DMS53 treated with DMSO at 0.1 percent for 48 hours (cell line): ENCODE measurements at regions not wholly inside any gene's neighbourhood (a gene's known extent, or its start where the extent isn't known, plus 50 kb on each side); places are given as distances from the start of the nearest gene placed in this dataset.
"Not testable (repeated sequence)": the region's sequence is repeated elsewhere in the genome, so short reads cannot be mapped to it uniquely, and the experiment has no call there.

Experiments
- DNase-seq: peaks from one replicate; lab custom pipeline; 2025; ENCODE audit not compliant: unreplicated experiment; lab: John Stamatoyannopoulos, UW

- no peak for DNase-seq
Measured at GRCh38 chrX:104391906-104392305, 137.2 kb upstream of the ESX1 start.

GRCh38 chrX:104376937-104377336, 122.2 kb upstream of the ESX1 start:
- no peak for DNase-seq

- DNase-seq, result no peak
Measured at GRCh38 chrX:104372547-104372946, 117.8 kb upstream of the ESX1 start.

- peak; percentile 36 for DNase-seq
Measured at GRCh38 chrX:104370089-104370488, 115.4 kb upstream of the ESX1 start.

GRCh38 chrX:104360774-104361173, 106.0 kb upstream of the ESX1 start:
- DNase-seq, result not testable (repeated sequence)

GRCh38 chrX:104359124-104359523, 104.4 kb upstream of the ESX1 start:
- no peak for DNase-seq

- no peak for DNase-seq
Measured at GRCh38 chrX:104351173-104351769, 96.5 kb upstream of the ESX1 start.

- no peak for DNase-seq
Measured at GRCh38 chrX:104347860-104348259, 93.1 kb upstream of the ESX1 start.

GRCh38 chrX:104343428-104344129, 88.8 kb upstream of the ESX1 start:
- DNase-seq, result peak; percentile 32

GRCh38 chrX:104342065-104342464, 87.3 kb upstream of the ESX1 start:
- peak; percentile 9 for DNase-seq

- DNase-seq, result no peak
Measured at GRCh38 chrX:104335756-104336155, 81.0 kb upstream of the ESX1 start.

GRCh38 chrX:104334971-104335370, 80.2 kb upstream of the ESX1 start:
- DNase-seq, result no peak

GRCh38 chrX:104330966-104331365, 76.2 kb upstream of the ESX1 start:
- no peak for DNase-seq

GRCh38 chrX:104329731-104330130, 75.0 kb upstream of the ESX1 start:
- DNase-seq, result no peak

- no peak for DNase-seq
Measured at GRCh38 chrX:104325213-104325585, 70.5 kb upstream of the ESX1 start.

GRCh38 chrX:104324461-104325212, 69.9 kb upstream of the ESX1 start:
- DNase-seq, result no peak

- no peak for DNase-seq
Measured at GRCh38 chrX:104319346-104319745, 64.6 kb upstream of the ESX1 start.

- peak; percentile 57 for DNase-seq
Measured at GRCh38 chrX:104318330-104319009, 63.7 kb upstream of the ESX1 start.

- no peak for DNase-seq
Measured at GRCh38 chrX:104316739-104317138, 62.0 kb upstream of the ESX1 start.

GRCh38 chrX:104315555-104315954, 60.8 kb upstream of the ESX1 start:
- no peak for DNase-seq

GRCh38 chrX:104310657-104311254, 56.0 kb upstream of the ESX1 start:
- no peak for DNase-seq
